ENCODE measurements at regions not wholly inside any gene's neighbourhood (a gene's known extent, or its start where the extent isn't known, plus 50 kb on each side); places are given as distances from the start of the nearest gene placed in this dataset.

GRCh38 chr6:165831812-165832510 lies 168.9 kb upstream of the PDE10A start:
- CTCF ChIA-PET = no interaction called here

GRCh38 chr6:165830761-165831160 lies 167.7 kb upstream of the PDE10A start:
- no peak overlapping the region for H3K9ac ChIP-seq (ENCODE audit: low read length)
- no peaks in the 10 kb centered on the region for H4K20me1 ChIP-seq (ENCODE audit: low read length)
- intact Hi-C loops (cut with micrococcal nuclease) = no loop called here
- no peaks in the 10 kb centered on the region for H3K9me3 ChIP-seq (ENCODE audit: low read length)
- no peak overlapping the region for H3K27ac ChIP-seq (ENCODE audit: low read length)
- no peaks in the 10 kb centered on the region for H3K36me3 ChIP-seq (ENCODE audit: low read depth, low read length)
- H3K4me2 ChIP-seq (ENCODE audit: low read length) = no peak overlapping the region
- no peaks in the 10 kb centered on the region for H3F3A ChIP-seq (ENCODE audit: low read length, unreplicated experiment)
- BruUV-seq (replicated peaks) = no TSS peak
- no peaks in the 10 kb centered on the region for H3K4me1 ChIP-seq (ENCODE audit: insufficient read depth, low read length)
- ChIA-PET CTCF (no interaction called here), POLR2A (ENCODE audit: unreplicated experiment) (no interaction called here)
- no peaks in the 10 kb centered on the region for H3K9me2 ChIP-seq (replicated peaks; ENCODE audit: low read length)
- no peak overlapping the region for H2AFZ ChIP-seq (ENCODE audit: low read length)
- H3K79me2 ChIP-seq (ENCODE audit: low read length) = no peaks in the 10 kb centered on the region
- H3K27me3 ChIP-seq (ENCODE audit: low read length) = peaks cover 11% of the 10 kb centered on the region; the same call in 1 of the 2 replicates
- TF ChIP-seq, protein P1, sequence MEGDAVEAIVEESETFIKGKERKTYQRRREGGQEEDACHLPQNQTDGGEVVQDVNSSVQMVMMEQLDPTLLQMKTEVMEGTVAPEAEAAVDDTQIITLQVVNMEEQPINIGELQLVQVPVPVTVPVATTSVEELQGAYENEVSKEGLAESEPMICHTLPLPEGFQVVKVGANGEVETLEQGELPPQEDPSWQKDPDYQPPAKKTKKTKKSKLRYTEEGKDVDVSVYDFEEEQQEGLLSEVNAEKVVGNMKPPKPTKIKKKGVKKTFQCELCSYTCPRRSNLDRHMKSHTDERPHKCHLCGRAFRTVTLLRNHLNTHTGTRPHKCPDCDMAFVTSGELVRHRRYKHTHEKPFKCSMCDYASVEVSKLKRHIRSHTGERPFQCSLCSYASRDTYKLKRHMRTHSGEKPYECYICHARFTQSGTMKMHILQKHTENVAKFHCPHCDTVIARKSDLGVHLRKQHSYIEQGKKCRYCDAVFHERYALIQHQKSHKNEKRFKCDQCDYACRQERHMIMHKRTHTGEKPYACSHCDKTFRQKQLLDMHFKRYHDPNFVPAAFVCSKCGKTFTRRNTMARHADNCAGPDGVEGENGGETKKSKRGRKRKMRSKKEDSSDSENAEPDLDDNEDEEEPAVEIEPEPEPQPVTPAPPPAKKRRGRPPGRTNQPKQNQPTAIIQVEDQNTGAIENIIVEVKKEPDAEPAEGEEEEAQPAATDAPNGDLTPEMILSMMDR (conservative IDR thresholded peaks at IDR 0.05; ENCODE audit: low read depth, low read length) = no peak
- no peak for TF ChIP-seq EZH2phosphoT487 (IDR thresholded peaks at IDR 0.05; ENCODE audit: borderline replicate concordance, low read length)
- no peak for TF ChIP-seq EZH2 (IDR thresholded peaks at IDR 0.05; ENCODE audit: low read length, unreplicated experiment)
- no peak overlapping the region for H3K4me3 ChIP-seq (ENCODE audit: low read length)
- no peak for DNase-seq
- no peak for ATAC-seq

More at GRCh38 chr6:165831812-165832510, 168.9 kb upstream of the PDE10A start:
- no peaks in the 10 kb centered on the region for H3F3A ChIP-seq (ENCODE audit: low read length, unreplicated experiment)
- POLR2A ChIA-PET (ENCODE audit: unreplicated experiment) = no interaction called here
- no peaks in the 10 kb centered on the region for H3K4me1 ChIP-seq (ENCODE audit: insufficient read depth, low read length)
- TF ChIP-seq, protein P1 (conservative IDR thresholded peaks at IDR 0.05; ENCODE audit: low read depth, low read length) = no peak
- no peak for TF ChIP-seq EZH2phosphoT487 (IDR thresholded peaks at IDR 0.05; ENCODE audit: borderline replicate concordance, low read length)
- no peak for TF ChIP-seq EZH2 (IDR thresholded peaks at IDR 0.05; ENCODE audit: low read length, unreplicated experiment)
- ATAC-seq (no peak), DNase-seq (no peak)
- peaks cover 11% of the 10 kb centered on the region; the same call in 1 of the 2 replicates for H3K27me3 ChIP-seq (ENCODE audit: low read length)
- no peaks in the 10 kb centered on the region for H4K20me1 ChIP-seq (ENCODE audit: low read length)
- no peak overlapping the region for H3K4me2 ChIP-seq (ENCODE audit: low read length)
- BruUV-seq (replicated peaks) = no TSS peak
- no peak overlapping the region for H3K27ac ChIP-seq (ENCODE audit: low read length)
- no peaks in the 10 kb centered on the region for H3K9me3 ChIP-seq (ENCODE audit: low read length)
- no peaks in the 10 kb centered on the region for H3K79me2 ChIP-seq (ENCODE audit: low read length)
- H3K36me3 ChIP-seq (ENCODE audit: low read depth, low read length) = no peaks in the 10 kb centered on the region
- no peak overlapping the region for H2AFZ ChIP-seq (ENCODE audit: low read length)
- no peaks in the 10 kb centered on the region for H3K9me2 ChIP-seq (replicated peaks; ENCODE audit: low read length)
- intact Hi-C loops (cut with micrococcal nuclease) = no loop called here
- H3K4me3 ChIP-seq (ENCODE audit: low read length) = no peak overlapping the region
- no peak overlapping the region for H3K9ac ChIP-seq (ENCODE audit: low read length)

GRCh38 chr6:165829376-165829775 lies 166.3 kb upstream of the PDE10A start:
- no peak overlapping the region for H3K4me2 ChIP-seq (ENCODE audit: low read length)
- ChIA-PET POLR2A (ENCODE audit: unreplicated experiment) (no interaction called here), CTCF (no interaction called here)
- ATAC-seq (no peak), DNase-seq (no peak)
- no peak overlapping the region for H2AFZ ChIP-seq (ENCODE audit: low read length)
- H3K79me2 ChIP-seq (ENCODE audit: low read length) = no peaks in the 10 kb centered on the region
- TF ChIP-seq, protein P1 (conservative IDR thresholded peaks at IDR 0.05; ENCODE audit: low read depth, low read length) = no peak
- TF ChIP-seq EZH2phosphoT487 (IDR thresholded peaks at IDR 0.05; ENCODE audit: borderline replicate concordance, low read length) (no peak), EZH2 (IDR thresholded peaks at IDR 0.05; ENCODE audit: low read length, unreplicated experiment) (no peak)
- H3F3A ChIP-seq (ENCODE audit: low read length, unreplicated experiment) = no peaks in the 10 kb centered on the region
- intact Hi-C loops (cut with micrococcal nuclease) = no loop called here
- BruUV-seq (replicated peaks) = no TSS peak
- no peaks in the 10 kb centered on the region for H4K20me1 ChIP-seq (ENCODE audit: low read length)
- H3K27ac ChIP-seq (ENCODE audit: low read length) = no peak overlapping the region
- no peak overlapping the region for H3K9ac ChIP-seq (ENCODE audit: low read length)
- no peaks in the 10 kb centered on the region for H3K36me3 ChIP-seq (ENCODE audit: low read depth, low read length)
- H3K9me3 ChIP-seq (ENCODE audit: low read length) = no peaks in the 10 kb centered on the region
- H3K4me3 ChIP-seq (ENCODE audit: low read length) = no peak overlapping the region
- H3K9me2 ChIP-seq (replicated peaks; ENCODE audit: low read length) = no peaks in the 10 kb centered on the region
- H3K4me1 ChIP-seq (ENCODE audit: insufficient read depth, low read length) = no peaks in the 10 kb centered on the region
- peaks cover 11% of the 10 kb centered on the region; the same call in 1 of the 2 replicates for H3K27me3 ChIP-seq (ENCODE audit: low read length)
